Endothelial cell of umbilical vein (primary cell): ENCODE measurements at regions not wholly inside any gene's neighbourhood (a gene's known extent, or its start where the extent isn't known, plus 50 kb on each side); places are given as distances from the start of the nearest gene placed in this dataset.

Experiments used
- EZH2 ChIP-seq: IDR thresholded peaks from 2 replicates; pipeline ENCODE4 v1.6.1; 2012; ENCODE audit warnings: borderline replicate concordance, low read depth, mild to moderate bottlenecking, moderate library complexity, low read length, inconsistent platforms; ENCODE audit not compliant: severe bottlenecking
- GATA2 ChIP-seq: IDR thresholded peaks from 2 replicates; pipeline ENCODE4 v1.7.0; 2011; ENCODE audit warnings: low read depth, mild to moderate bottlenecking, moderate library complexity, mixed read lengths, low read length; ENCODE audit not compliant: insufficient read length, insufficient read depth
- MAX ChIP-seq: IDR thresholded peaks from 2 replicates; pipeline ENCODE4 v1.6.1; 2011; ENCODE audit not compliant: insufficient read depth, insufficient read length
- MYC ChIP-seq: IDR thresholded peaks from one replicate; pipeline ENCODE4 v1.6.1; 2011; ENCODE audit warnings: mild to moderate bottlenecking, low read depth, low read length
- POLR2A ChIP-seq: IDR thresholded peaks from 2 replicates; pipeline ENCODE4 v1.6.1; 2012; ENCODE audit warnings: low read depth, mild to moderate bottlenecking, control low read depth, low read length
- POLR2AphosphoS5 ChIP-seq: IDR thresholded peaks from 2 replicates; pipeline ENCODE4 v1.6.1; 2012; ENCODE audit warnings: low read depth, mild to moderate bottlenecking, control low read depth, low read length, moderate library complexity; ENCODE audit not compliant: insufficient read depth
- TF ChIP-seq, protein P1 (sequence below), 2 donors: IDR thresholded peaks; 1 replicate in 1 of 2; 2 replicates in 1 of 2; pipeline ENCODE4 v1.5.1; 2011; ENCODE audit warnings: low read length in 2 of 2, mild to moderate bottlenecking in 2 of 2, moderate library complexity in 2 of 2, control low read depth in 1 of 2, inconsistent platforms in 1 of 2, low read depth in 1 of 2; ENCODE audit not compliant: insufficient read depth in 1 of 2; ENCODE audit errors: extremely low read depth in 1 of 2

DNA sequence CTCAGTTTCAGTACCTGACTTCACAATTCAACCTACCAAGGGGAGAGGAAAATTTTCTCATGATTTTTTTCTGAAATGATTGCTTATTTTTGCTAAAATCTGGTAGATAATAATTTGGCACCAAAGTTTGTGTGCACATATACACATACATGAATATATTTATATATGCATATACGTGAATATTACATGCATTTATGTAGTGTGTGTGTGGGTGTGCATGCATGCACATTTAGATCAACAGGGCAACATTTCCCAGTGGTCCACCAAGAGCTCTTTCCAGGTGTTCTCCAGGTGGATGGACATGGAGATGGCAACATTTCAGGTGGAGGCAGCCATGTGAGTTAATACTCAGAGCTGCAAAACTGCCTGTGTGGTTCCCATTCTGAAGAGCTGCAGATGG, 320.9 kb downstream of the SAMD5 start:
- TF ChIP-seq, protein P1, sequence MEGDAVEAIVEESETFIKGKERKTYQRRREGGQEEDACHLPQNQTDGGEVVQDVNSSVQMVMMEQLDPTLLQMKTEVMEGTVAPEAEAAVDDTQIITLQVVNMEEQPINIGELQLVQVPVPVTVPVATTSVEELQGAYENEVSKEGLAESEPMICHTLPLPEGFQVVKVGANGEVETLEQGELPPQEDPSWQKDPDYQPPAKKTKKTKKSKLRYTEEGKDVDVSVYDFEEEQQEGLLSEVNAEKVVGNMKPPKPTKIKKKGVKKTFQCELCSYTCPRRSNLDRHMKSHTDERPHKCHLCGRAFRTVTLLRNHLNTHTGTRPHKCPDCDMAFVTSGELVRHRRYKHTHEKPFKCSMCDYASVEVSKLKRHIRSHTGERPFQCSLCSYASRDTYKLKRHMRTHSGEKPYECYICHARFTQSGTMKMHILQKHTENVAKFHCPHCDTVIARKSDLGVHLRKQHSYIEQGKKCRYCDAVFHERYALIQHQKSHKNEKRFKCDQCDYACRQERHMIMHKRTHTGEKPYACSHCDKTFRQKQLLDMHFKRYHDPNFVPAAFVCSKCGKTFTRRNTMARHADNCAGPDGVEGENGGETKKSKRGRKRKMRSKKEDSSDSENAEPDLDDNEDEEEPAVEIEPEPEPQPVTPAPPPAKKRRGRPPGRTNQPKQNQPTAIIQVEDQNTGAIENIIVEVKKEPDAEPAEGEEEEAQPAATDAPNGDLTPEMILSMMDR (IDR thresholded peaks at IDR 0.05; ENCODE audit: extremely low read depth in 1 of 2, insufficient read depth in 1 of 2, low read depth in 1 of 2, low read length in 2 of 2), result no peak
- TF ChIP-seq POLR2A (no peak), EZH2 (no peak), MAX (no peak), MYC (no peak), POLR2AphosphoS5 (no peak), GATA2 (no peak)
